Endodermal cell (in vitro differentiated cells): ENCODE measurements at regions not wholly inside any gene's neighbourhood (a gene's known extent, or its start where the extent isn't known, plus 50 kb on each side); places are given as distances from the start of the nearest gene placed in this dataset.

Experiments
- DNase-seq: peaks from one replicate; pipeline ENCODE4 v3.0.0-alpha.2; 2017
- H3K27ac ChIP-seq: 2 replicates; pipeline ENCODE4 v1.5.1; 2013; ENCODE audit warnings: mild to moderate bottlenecking, low read depth, low read length, moderate library complexity
- H3K27me3 ChIP-seq: 2 replicates; pipeline ENCODE4 v1.6.1; 2013; ENCODE audit warnings: mild to moderate bottlenecking, low read length, moderate library complexity; ENCODE audit not compliant: insufficient read depth, control insufficient read depth, poor library complexity, severe bottlenecking
- H3K36me3 ChIP-seq: 2 replicates; pipeline ENCODE4 v1.7.0; 2013; ENCODE audit warnings: mild to moderate bottlenecking, low read length, moderate library complexity; ENCODE audit not compliant: control insufficient read depth, insufficient read depth
- H3K4me1 ChIP-seq: one replicate; pipeline ENCODE4 v1.7.0; 2013; ENCODE audit warnings: low read length; ENCODE audit not compliant: control insufficient read depth, insufficient read depth
- H3K4me3 ChIP-seq: 2 replicates; pipeline ENCODE4 v1.5.1; 2013; ENCODE audit warnings: mild to moderate bottlenecking, low read length, moderate library complexity
- H3K9ac ChIP-seq: 2 replicates; pipeline ENCODE4 v1.6.1; 2013; ENCODE audit warnings: mild to moderate bottlenecking, low read length, moderate library complexity; ENCODE audit not compliant: poor library complexity, severe bottlenecking; ENCODE audit errors: extremely low read depth
- H3K9me3 ChIP-seq: 2 replicates; pipeline ENCODE4 v1.6.1; 2013; ENCODE audit warnings: mild to moderate bottlenecking, low read length, moderate library complexity; ENCODE audit not compliant: control insufficient read depth
- H3K27ac Mint-ChIP-seq: 2 replicates; pipeline ENCODE4 v1.8.0; 2020; ENCODE audit warnings: mixed read lengths
- H3K27me3 Mint-ChIP-seq: 2 replicates; pipeline ENCODE4 v1.8.0; 2021; ENCODE audit warnings: mild to moderate bottlenecking, mixed read lengths; ENCODE audit not compliant: insufficient read depth
- H3K36me3 Mint-ChIP-seq: 2 replicates; pipeline ENCODE4 v1.8.0; 2020; ENCODE audit warnings: low read depth, mixed read lengths
- H3K4me1 Mint-ChIP-seq: 2 replicates; pipeline ENCODE4 v1.8.0; 2020; ENCODE audit warnings: mixed read lengths
- H3K4me3 Mint-ChIP-seq: 2 replicates; pipeline ENCODE4 v1.8.0; 2020; ENCODE audit warnings: mild to moderate bottlenecking, moderate library complexity, mixed read lengths
- H3K9me3 Mint-ChIP-seq: 2 replicates; pipeline ENCODE4 v1.8.0; 2020; ENCODE audit warnings: mild to moderate bottlenecking, mixed read lengths
- CTCF ChIP-seq: fragments of 200-600 bp; sonication (generic); conservative IDR thresholded peaks from 2 replicates; pipeline ENCODE4 v1.5.0; 2021; ENCODE audit warnings: antibody characterized with exemption, mild to moderate bottlenecking
- WGBS, 2 experiments: methylation state at CpG; one replicate each; pipeline versions ENCODE4 v1.1.5 to v1.1.7; 2013; ENCODE audit warnings: missing lambda C conversion rate in 2 of 2, mixed read lengths in 1 of 2; ENCODE audit not compliant: insufficient coverage in 1 of 2, insufficient read length in 1 of 2; 5-methylcytosine and 5-hydroxymethylcytosine counted together

- Mint-ChIP-seq H3K27ac (no peak overlapping the region), H3K4me1 (peaks cover 21% of the 10 kb centered on the region), H3K9me3 (no peaks in the 10 kb centered on the region), H3K4me3 (no peak overlapping the region), H3K27me3 (no peaks in the 10 kb centered on the region), H3K36me3 (no peaks in the 10 kb centered on the region)
- no peaks in the 10 kb centered on the region for H3K36me3 ChIP-seq
- no peak overlapping the region for H3K9ac ChIP-seq
- H3K9me3 ChIP-seq: no peaks in the 10 kb centered on the region
- no peak for TF ChIP-seq CTCF
- no peak overlapping the region for H3K4me3 ChIP-seq
- H3K4me1 ChIP-seq: peaks cover 15% of the 10 kb centered on the region
- H3K27ac ChIP-seq: no peak overlapping the region
- WGBS, 2 experiments: 90 to 93% methylated on average over 10 of the region's 10 CpGs
- H3K27me3 ChIP-seq: no peaks in the 10 kb centered on the region
- no peak for DNase-seq
Measured at GRCh38 chr10:78970261-78970660, 98.5 kb upstream of the ZMIZ1 start.

GRCh38 chr10:78971094-78971682 lies 97.6 kb upstream of the ZMIZ1 start:
- Mint-ChIP-seq H3K27ac (no peak overlapping the region), H3K9me3 (no peaks in the 10 kb centered on the region), H3K4me3 (no peak overlapping the region), H3K36me3 (no peaks in the 10 kb centered on the region), H3K27me3 (no peaks in the 10 kb centered on the region), H3K4me1 (peaks cover 20% of the 10 kb centered on the region)
- no peak overlapping the region for H3K27ac ChIP-seq
- no peaks in the 10 kb centered on the region for H3K9me3 ChIP-seq
- no peak for DNase-seq
- no peaks in the 10 kb centered on the region for H3K36me3 ChIP-seq
- whole genome bisulfite sequencing, 2 experiments: 94 to 100% methylated on average over 4 to 5 of the region's 5 CpGs
- peaks cover 15% of the 10 kb centered on the region for H3K4me1 ChIP-seq
- peak; percentile 45 for TF ChIP-seq CTCF
- no peak overlapping the region for H3K4me3 ChIP-seq
- no peak overlapping the region for H3K9ac ChIP-seq
- no peaks in the 10 kb centered on the region for H3K27me3 ChIP-seq

GRCh38 chr10:78972160-78972946 lies 96.4 kb upstream of the ZMIZ1 start:
- peaks cover 15% of the 10 kb centered on the region for H3K4me1 ChIP-seq
- Mint-ChIP-seq H3K4me1 (peaks cover 20% of the 10 kb centered on the region), H3K9me3 (no peaks in the 10 kb centered on the region), H3K27me3 (no peaks in the 10 kb centered on the region), H3K4me3 (peak overlapping the region; percentile 57), H3K36me3 (no peaks in the 10 kb centered on the region), H3K27ac (peak overlapping the region; percentile 95)
- peak overlapping the region; percentile 80 for H3K4me3 ChIP-seq
- no peaks in the 10 kb centered on the region for H3K36me3 ChIP-seq
- peak; percentile 76 for DNase-seq
- H3K27me3 ChIP-seq: no peaks in the 10 kb centered on the region
- peak overlapping the region; percentile 67 for H3K9ac ChIP-seq
- H3K27ac ChIP-seq: peak overlapping the region; percentile 99
- TF ChIP-seq CTCF: no peak
- no peaks in the 10 kb centered on the region for H3K9me3 ChIP-seq
- 40 to 60% methylated on average over 7 to 11 of the region's 11 CpGs for WGBS, 2 experiments
